ENCODE measurements at regions not wholly inside any gene's neighbourhood (a gene's known extent, or its start where the extent isn't known, plus 50 kb on each side); places are given as distances from the start of the nearest gene placed in this dataset.
A peak's percentile ranks its signal among the peaks of the same experiment; 100 is the strongest.

DNA sequence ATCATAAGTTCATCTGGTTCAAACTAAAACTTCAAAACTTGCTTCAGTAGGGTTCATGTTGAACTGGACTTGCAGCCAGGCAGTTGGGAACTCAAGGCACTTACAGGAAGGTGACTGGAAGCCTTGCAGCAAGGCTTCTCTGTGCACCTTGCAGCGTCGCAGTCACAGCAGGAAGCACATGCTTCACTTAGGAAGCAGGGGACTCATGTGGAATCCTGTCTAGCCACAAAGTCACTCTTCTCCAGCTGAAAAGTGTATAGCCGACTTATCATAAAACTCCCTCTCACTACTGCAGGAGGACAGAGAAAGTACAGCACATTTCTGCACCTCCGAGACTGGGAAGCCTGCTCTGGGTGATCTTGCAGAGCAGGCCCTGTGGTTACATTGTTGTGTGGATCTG lies 114.0 kb upstream of the PRB2 start:
- Mint-ChIP-seq H3K9me3 (no peaks in the 10 kb centered on the region), H3K4me3 (no peak overlapping the region), H3K27ac (no peak overlapping the region), H3K27me3 (ENCODE audit: insufficient read depth, low read depth) (peaks cover 12% of the 10 kb centered on the region), H3K4me1 (peaks cover 5% of the 10 kb centered on the region), H3K36me3 (no peaks in the 10 kb centered on the region)
- Histone ChIP-seq H3K9ac (no peak overlapping the region), H3K27ac (no peak overlapping the region), H3K9me3 (ENCODE audit: low read depth) (no peaks in the 10 kb centered on the region), H2AFZ (replicated peaks) (no peak overlapping the region), H3K79me2 (ENCODE audit: low read depth) (no peaks in the 10 kb centered on the region), H3K27me3 (no peaks in the 10 kb centered on the region), H3F3A (ENCODE audit: low read depth) (no peaks in the 10 kb centered on the region), H3K4me3 (no peak overlapping the region), H4K20me1 (ENCODE audit: low read depth) (peaks cover 3% of the 10 kb centered on the region), H3K4me2 (no peak overlapping the region), H3K4me1 (peaks cover 5% of the 10 kb centered on the region), H3K36me3 (no peaks in the 10 kb centered on the region)
- TF ChIP-seq EZH2 (IDR thresholded peaks at IDR 0.05) (no peak), EZH2phosphoT487 (IDR thresholded peaks at IDR 0.05) (no peak)
- TF ChIP-seq, protein P1, sequence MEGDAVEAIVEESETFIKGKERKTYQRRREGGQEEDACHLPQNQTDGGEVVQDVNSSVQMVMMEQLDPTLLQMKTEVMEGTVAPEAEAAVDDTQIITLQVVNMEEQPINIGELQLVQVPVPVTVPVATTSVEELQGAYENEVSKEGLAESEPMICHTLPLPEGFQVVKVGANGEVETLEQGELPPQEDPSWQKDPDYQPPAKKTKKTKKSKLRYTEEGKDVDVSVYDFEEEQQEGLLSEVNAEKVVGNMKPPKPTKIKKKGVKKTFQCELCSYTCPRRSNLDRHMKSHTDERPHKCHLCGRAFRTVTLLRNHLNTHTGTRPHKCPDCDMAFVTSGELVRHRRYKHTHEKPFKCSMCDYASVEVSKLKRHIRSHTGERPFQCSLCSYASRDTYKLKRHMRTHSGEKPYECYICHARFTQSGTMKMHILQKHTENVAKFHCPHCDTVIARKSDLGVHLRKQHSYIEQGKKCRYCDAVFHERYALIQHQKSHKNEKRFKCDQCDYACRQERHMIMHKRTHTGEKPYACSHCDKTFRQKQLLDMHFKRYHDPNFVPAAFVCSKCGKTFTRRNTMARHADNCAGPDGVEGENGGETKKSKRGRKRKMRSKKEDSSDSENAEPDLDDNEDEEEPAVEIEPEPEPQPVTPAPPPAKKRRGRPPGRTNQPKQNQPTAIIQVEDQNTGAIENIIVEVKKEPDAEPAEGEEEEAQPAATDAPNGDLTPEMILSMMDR (IDR thresholded peaks at IDR 0.05), result no peak
- no peak for DNase-seq (ENCODE audit: low spot score)

DNA sequence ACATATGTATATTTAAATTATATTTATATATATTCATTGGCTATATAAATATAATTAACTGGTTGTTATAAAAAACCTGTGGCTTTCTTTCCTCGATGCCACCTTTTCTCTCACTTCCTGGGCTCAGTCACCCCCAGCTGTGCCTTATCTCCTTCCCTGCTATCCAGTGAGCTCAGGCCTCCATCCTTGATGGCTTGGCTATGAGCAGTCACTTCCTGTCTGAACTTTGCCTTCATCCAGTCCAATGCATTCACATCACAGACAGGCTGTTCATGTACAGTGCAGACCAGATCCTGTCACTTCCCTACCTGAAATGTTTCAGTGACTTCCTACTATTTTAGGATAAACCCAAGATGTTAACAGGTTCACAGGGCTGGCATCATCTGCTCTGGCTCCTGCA lies 115.3 kb upstream of the PRB2 start:
- Mint-ChIP-seq H3K9me3 (no peaks in the 10 kb centered on the region), H3K27ac (no peak overlapping the region), H3K4me3 (no peak overlapping the region), H3K27me3 (ENCODE audit: insufficient read depth, low read depth) (peaks cover 10% of the 10 kb centered on the region), H3K36me3 (no peaks in the 10 kb centered on the region), H3K4me1 (peaks cover 5% of the 10 kb centered on the region)
- H3K4me2 ChIP-seq, result no peak overlapping the region
- H3K27me3 ChIP-seq, result no peaks in the 10 kb centered on the region
- no peaks in the 10 kb centered on the region for H3K79me2 ChIP-seq (ENCODE audit: low read depth)
- no peak overlapping the region for H3K9ac ChIP-seq
- H3F3A ChIP-seq (ENCODE audit: low read depth), result no peaks in the 10 kb centered on the region
- H3K9me3 ChIP-seq (ENCODE audit: low read depth), result no peaks in the 10 kb centered on the region
- H3K4me1 ChIP-seq, result peaks cover 5% of the 10 kb centered on the region
- no peak for DNase-seq (ENCODE audit: low spot score)
- no peak overlapping the region for H3K27ac ChIP-seq
- no peak for TF ChIP-seq EZH2phosphoT487 (IDR thresholded peaks at IDR 0.05)
- TF ChIP-seq, protein P1 (IDR thresholded peaks at IDR 0.05), result no peak
- no peak for TF ChIP-seq EZH2 (IDR thresholded peaks at IDR 0.05)
- H3K36me3 ChIP-seq, result no peaks in the 10 kb centered on the region
- H4K20me1 ChIP-seq (ENCODE audit: low read depth), result peaks cover under 1% of the 10 kb centered on the region
- H3K4me3 ChIP-seq, result no peak overlapping the region
- no peak overlapping the region for H2AFZ ChIP-seq (replicated peaks)

GRCh38 chr12:11513288-11513687 lies 117.9 kb upstream of the PRB2 start:
- no peaks in the 10 kb centered on the region for H3K9me3 Mint-ChIP-seq
- Histone ChIP-seq H3K27me3 (no peaks in the 10 kb centered on the region), H3F3A (ENCODE audit: low read depth) (no peaks in the 10 kb centered on the region), H3K4me1 (peaks cover 5% of the 10 kb centered on the region), H3K27ac (no peak overlapping the region), H3K4me3 (no peak overlapping the region), H3K9me3 (ENCODE audit: low read depth) (no peaks in the 10 kb centered on the region), H3K4me2 (no peak overlapping the region), H3K36me3 (no peaks in the 10 kb centered on the region), H4K20me1 (ENCODE audit: low read depth) (no peaks in the 10 kb centered on the region), H3K79me2 (ENCODE audit: low read depth) (no peaks in the 10 kb centered on the region), H3K9ac (no peak overlapping the region), H2AFZ (replicated peaks) (no peak overlapping the region)
- peaks cover 5% of the 10 kb centered on the region for H3K4me1 Mint-ChIP-seq
- TF ChIP-seq EZH2phosphoT487 (IDR thresholded peaks at IDR 0.05) (no peak), EZH2 (IDR thresholded peaks at IDR 0.05) (no peak)
- TF ChIP-seq, protein P1 (IDR thresholded peaks at IDR 0.05), result peak; percentile 23
- H3K27ac Mint-ChIP-seq, result no peak overlapping the region
- no peak overlapping the region for H3K4me3 Mint-ChIP-seq
- no peak for DNase-seq (ENCODE audit: low spot score)
- no peaks in the 10 kb centered on the region for H3K36me3 Mint-ChIP-seq
- H3K27me3 Mint-ChIP-seq (ENCODE audit: insufficient read depth, low read depth), result peaks cover 5% of the 10 kb centered on the region

All from neural progenitor cell (in vitro differentiated cells).